Kidney (tissue), 13 donors: ENCODE measurements at regions not wholly inside any gene's neighbourhood (a gene's known extent, or its start where the extent isn't known, plus 50 kb on each side); places are given as distances from the start of the nearest gene placed in this dataset.
A peak's percentile ranks its signal among the peaks of the same experiment; 100 is the strongest.

Experiments used
- DNase-seq, 5 donors: peaks; one replicate each; pipeline ENCODE4 v3.0.0-alpha.2; 2013 to 2020
- FAIRE-seq: peaks from 2 replicates; lab custom pipeline; 2012; peaks lifted over from hg19 to GRCh38; lab: Jason Lieb, UNC
- H3K27ac ChIP-seq, 2 donors: one replicate each; pipeline ENCODE4 v1.7.0; 2013; ENCODE audit warnings: low read depth in 2 of 2, low read length in 2 of 2, inconsistent platforms in 1 of 2
- H3K27me3 ChIP-seq: one replicate; pipeline ENCODE4 v1.7.1; 2013; ENCODE audit warnings: low read length, inconsistent platforms; ENCODE audit not compliant: control insufficient read depth, insufficient read depth
- H3K36me3 ChIP-seq, 3 donors: one replicate each; pipeline versions ENCODE4 v1.7.0 to v1.7.1; 2013; ENCODE audit warnings: low read length in 3 of 3, control low read depth in 1 of 3, inconsistent platforms in 1 of 3; ENCODE audit not compliant: insufficient read depth in 3 of 3, control insufficient read depth in 2 of 3
- H3K4me1 ChIP-seq, 3 donors: one replicate each; pipeline versions ENCODE4 v1.7.0 to v1.7.1; 2013; ENCODE audit warnings: low read length in 3 of 3, inconsistent platforms in 1 of 3, low read depth in 1 of 3; ENCODE audit not compliant: control insufficient read depth in 2 of 3, insufficient read depth in 2 of 3
- H3K4me3 ChIP-seq, 3 donors: one replicate each; pipeline versions ENCODE4 v1.7.0 to v1.8.1; 2013; ENCODE audit warnings: low read length in 3 of 3, control low read depth in 1 of 3, inconsistent platforms in 1 of 3
- H3K9ac ChIP-seq, 3 donors: one replicate each; pipeline versions ENCODE4 v1.7.0 to v1.7.1; 2013; ENCODE audit warnings: low read length in 3 of 3, control low read depth in 1 of 3, inconsistent platforms in 1 of 3
- H3K9me3 ChIP-seq, 3 donors: one replicate each; pipeline versions ENCODE4 v1.7.0 to v1.7.1; 2013; ENCODE audit warnings: low read length in 3 of 3, control low read depth in 1 of 3, inconsistent platforms in 1 of 3; ENCODE audit not compliant: control insufficient read depth in 2 of 3, insufficient read depth in 1 of 3
- intact Hi-C: fragments of 100-400 bp; cut with DNase I; formaldehyde crosslinking; loops from one replicate; pipeline ENCODE4 v1.11.1; 2022
- TF ChIP-seq, protein P1 (sequence below): IDR thresholded peaks from 3 replicates; pipeline ENCODE4 v1.5.1; 2012; ENCODE audit warnings: mild to moderate bottlenecking, moderate library complexity, borderline replicate concordance; ENCODE audit not compliant: insufficient read depth; ENCODE audit errors: extremely low read depth
- donor health status: control.
- donor health status: control.
- donor health status: control.
- donor health status: control.
- donor health status: control.
- donor health status: DM: yes; HTN: yes; CAD: no.
- donor health status: Normal renal cell carcinoma (clear cell type).

DNA sequence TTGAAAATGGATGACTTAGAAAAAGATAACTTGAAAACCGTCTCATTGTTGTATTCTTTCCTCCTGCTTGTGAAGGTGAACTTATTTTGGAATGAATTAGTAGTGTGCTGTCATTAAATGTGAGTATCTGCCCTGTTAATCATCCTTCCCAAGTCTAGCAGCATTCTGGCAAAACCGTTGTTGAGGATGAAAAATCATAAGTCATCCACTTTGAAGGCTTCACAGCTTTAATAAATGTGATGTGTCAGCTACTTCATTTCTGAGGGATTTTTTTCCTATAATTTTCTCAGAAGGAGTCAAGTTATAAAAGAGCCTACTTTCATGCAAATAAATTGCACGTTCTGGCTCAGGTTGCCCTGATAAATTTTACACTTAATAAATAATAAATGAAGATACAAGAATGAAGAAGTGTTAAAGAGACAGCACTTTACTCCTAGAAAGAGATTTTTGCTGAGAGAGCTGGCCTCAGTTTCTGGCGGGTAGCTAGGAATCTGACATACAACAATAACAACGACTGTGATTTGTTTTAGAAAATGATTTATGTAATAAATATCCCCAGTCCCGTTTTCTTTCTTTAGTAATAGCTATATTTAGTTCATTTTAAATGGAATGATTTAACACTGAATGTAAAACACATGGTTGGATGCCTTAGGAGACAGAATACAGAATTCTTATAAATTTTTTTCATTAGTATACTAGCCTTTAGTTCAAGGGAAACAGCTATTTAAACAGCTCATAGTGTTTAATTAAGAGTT lies 516.5 kb upstream of the KLF6 start:
- H3K9me3 ChIP-seq: no peaks in the 10 kb centered on the region
- DNase-seq: peak in 1 of 5 donors; percentile 39
- H3K9ac ChIP-seq: no peak overlapping the region
- no peaks in the 10 kb centered on the region for H3K27me3 ChIP-seq
- intact Hi-C loops: no loop called here
- H3K4me1 ChIP-seq: no peaks in the 10 kb centered on the region
- no peaks in the 10 kb centered on the region for H3K36me3 ChIP-seq
- H3K27ac ChIP-seq: no peak overlapping the region
- no peak for FAIRE-seq
- H3K4me3 ChIP-seq: no peak overlapping the region
- TF ChIP-seq, protein P1, sequence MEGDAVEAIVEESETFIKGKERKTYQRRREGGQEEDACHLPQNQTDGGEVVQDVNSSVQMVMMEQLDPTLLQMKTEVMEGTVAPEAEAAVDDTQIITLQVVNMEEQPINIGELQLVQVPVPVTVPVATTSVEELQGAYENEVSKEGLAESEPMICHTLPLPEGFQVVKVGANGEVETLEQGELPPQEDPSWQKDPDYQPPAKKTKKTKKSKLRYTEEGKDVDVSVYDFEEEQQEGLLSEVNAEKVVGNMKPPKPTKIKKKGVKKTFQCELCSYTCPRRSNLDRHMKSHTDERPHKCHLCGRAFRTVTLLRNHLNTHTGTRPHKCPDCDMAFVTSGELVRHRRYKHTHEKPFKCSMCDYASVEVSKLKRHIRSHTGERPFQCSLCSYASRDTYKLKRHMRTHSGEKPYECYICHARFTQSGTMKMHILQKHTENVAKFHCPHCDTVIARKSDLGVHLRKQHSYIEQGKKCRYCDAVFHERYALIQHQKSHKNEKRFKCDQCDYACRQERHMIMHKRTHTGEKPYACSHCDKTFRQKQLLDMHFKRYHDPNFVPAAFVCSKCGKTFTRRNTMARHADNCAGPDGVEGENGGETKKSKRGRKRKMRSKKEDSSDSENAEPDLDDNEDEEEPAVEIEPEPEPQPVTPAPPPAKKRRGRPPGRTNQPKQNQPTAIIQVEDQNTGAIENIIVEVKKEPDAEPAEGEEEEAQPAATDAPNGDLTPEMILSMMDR: no peak

DNA sequence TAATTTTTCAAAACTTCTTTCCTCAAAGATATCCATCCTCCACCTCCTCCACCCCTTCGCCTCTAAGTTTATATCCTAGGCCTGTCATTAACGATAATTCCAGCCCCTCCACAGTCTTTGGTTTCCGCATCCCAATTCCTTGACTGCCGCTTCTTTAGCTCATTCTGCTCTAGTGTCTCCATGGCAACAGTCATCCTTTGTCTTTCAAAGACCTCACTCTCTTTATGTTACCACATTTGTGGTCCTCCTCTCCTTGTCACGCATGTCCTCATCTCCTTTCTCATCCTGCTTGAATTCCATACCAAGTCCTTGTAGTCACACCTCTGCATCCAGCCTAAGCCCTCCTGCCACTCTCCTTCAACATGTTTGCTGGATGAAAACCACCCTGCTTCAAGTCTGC lies 511.2 kb upstream of the KLF6 start:
- Histone ChIP-seq H3K9ac (no peak overlapping the region), H3K9me3 (no peaks in the 10 kb centered on the region), H3K27ac (no peak overlapping the region), H3K27me3 (no peaks in the 10 kb centered on the region), H3K4me1 (no peaks in the 10 kb centered on the region), H3K4me3 (no peak overlapping the region), H3K36me3 (no peaks in the 10 kb centered on the region)
- FAIRE-seq (no peak), DNase-seq (no peak)
- intact Hi-C loops: no loop called here
- TF ChIP-seq, protein P1: no peak

DNA sequence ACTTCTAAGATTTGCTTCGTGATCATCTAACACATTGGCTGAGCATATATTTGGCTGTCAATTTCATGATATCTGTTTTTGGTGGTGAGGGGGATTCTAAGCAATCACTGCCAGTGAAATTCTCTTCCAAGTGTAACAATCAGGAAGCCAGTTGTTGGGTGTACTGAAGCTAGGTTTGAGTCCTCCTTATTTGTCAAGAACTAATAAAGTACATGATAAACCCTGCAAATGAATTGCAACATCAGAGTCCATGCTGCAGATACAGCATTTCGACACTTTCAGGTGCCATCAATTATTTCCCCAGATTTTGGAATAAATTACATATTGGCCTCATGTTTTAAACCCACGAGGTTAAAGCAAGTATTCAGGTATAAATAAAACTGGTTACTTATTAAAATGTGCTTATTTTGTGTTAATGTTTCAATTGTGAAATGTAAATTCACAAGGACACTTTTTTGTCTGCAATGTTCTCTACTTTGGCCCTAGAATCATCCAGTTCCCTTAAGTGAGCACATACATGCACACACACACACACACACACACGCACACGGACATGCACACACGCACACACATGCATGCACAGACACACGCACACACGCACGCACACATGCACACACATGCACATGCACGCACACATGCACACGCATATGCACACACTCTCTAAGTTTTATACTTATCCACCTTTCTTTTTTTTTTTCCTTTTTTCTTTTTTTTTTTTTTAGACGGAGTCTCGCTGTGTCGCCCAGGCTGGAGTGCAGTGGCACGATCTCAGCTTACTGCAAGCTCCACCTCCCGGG lies 510.2 kb upstream of the KLF6 start:
- DNase-seq (no peak), FAIRE-seq (no peak)
- Histone ChIP-seq H3K9ac (no peak overlapping the region), H3K27me3 (no peaks in the 10 kb centered on the region), H3K36me3 (no peaks in the 10 kb centered on the region), H3K4me3 (no peak overlapping the region), H3K9me3 (no peaks in the 10 kb centered on the region), H3K27ac (no peak overlapping the region), H3K4me1 (no peaks in the 10 kb centered on the region)
- TF ChIP-seq, protein P1: no peak
- intact Hi-C loops: no loop called here
